HAP-1 (cell line): ENCODE measurements at regions not wholly inside any gene's neighbourhood (a gene's known extent, or its start where the extent isn't known, plus 50 kb on each side); places are given as distances from the start of the nearest gene placed in this dataset.

Experiments used
- DNase-seq, 2 experiments: peaks; one replicate each; pipeline ENCODE4 v3.0.0-alpha.2; 2016 to 2020; ENCODE audit warnings: low spot score in 2 of 2
- H3K27me3 ChIP-seq: fragments of 250-450 bp; sonication (Bioruptor Pico); 2 replicates; pipeline ENCODE4 v1.5.1; 2020; ENCODE audit warnings: low read depth, mild to moderate bottlenecking, moderate library complexity
- H3K36me3 ChIP-seq: fragments of 250-450 bp; sonication (Bioruptor Pico); replicated peaks from 2 replicates; pipeline ENCODE4 v1.5.1; 2020; ENCODE audit warnings: mild to moderate bottlenecking
- H3K4me1 ChIP-seq: fragments of 250-450 bp; sonication (Bioruptor Pico); 2 replicates; pipeline ENCODE4 v1.5.1; 2020; ENCODE audit warnings: mild to moderate bottlenecking
- H3K4me3 ChIP-seq: fragments of 250-450 bp; sonication (Bioruptor Pico); 2 replicates; pipeline ENCODE4 v1.5.1; 2020; ENCODE audit warnings: mild to moderate bottlenecking, moderate library complexity
- H3K9me3 ChIP-seq: fragments of 250-450 bp; sonication (Bioruptor Pico); 2 replicates; pipeline ENCODE4 v1.5.1; 2020; ENCODE audit warnings: mild to moderate bottlenecking, moderate library complexity
- in situ Hi-C: fragments of 300-500 bp; cut with MboI; formaldehyde crosslinking; loops from 3 replicates; pipeline ENCODE4 v1.14.3; 2020; ENCODE audit warnings: low sequenced_read_pairs, inconsistent platforms, mixed read lengths

DNA sequence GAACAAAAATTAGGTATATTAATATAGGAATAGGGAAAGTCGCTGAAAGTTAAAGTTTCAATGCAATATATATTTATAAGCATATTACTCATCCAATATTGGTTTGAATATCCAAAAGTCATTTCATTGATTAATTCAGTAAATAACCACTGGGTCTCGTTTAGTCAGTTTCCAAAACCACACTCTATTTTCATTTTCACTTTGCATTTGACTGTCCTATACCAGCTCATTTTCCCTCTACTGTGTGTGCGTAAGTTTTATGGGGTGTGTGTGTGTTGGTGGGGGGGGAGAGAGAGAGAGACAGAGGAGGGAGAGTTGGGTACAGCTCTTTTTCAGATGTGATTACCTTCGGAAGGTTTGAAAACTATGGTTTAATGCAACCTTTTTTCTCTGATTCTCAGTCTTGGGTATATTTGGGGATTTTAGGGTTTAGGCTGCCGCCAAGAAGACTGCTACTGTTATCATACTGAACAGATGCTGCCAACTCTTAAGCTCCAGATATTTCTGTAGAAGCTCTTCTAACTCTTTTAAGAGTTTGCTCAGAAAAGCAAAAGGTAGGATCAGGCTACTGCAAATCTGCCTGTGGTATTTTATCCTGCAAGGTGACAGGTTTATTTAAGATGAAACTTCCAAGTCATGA, 1427.4 kb downstream of the PCDH7 start:
- H3K36me3 ChIP-seq = no peaks in the 10 kb centered on the region
- no peaks in the 10 kb centered on the region for H3K27me3 ChIP-seq
- H3K4me1 ChIP-seq = no peaks in the 10 kb centered on the region
- H3K9me3 ChIP-seq = no peaks in the 10 kb centered on the region
- in situ Hi-C loops = no loop called here
- no peak for DNase-seq
- no peak overlapping the region for H3K4me3 ChIP-seq

DNA sequence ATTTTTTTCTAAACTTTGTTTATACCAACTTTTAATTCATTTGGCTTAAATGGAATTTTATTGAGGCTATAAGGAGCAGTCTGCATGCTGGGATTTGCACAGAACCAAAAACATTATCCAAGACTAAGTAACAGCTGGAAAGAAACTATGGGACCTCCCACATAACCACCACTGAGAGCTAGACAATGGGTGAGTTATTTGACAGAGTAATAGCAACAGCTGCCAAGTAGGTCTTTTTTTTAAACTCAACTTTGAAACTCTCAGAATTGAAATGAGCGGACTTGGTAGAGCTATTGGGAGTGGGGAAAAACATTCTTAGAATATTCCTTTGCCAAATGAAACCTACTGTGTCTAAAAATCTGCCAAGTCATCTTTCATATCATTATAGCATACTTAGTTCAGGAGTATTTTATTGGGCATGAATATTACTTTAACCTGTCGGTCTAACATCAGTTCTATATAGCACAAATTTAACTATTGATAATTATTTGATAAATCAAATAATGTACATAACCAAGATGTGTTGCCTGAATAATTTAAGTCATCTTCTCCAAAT, 1428.0 kb downstream of the PCDH7 start:
- no peaks in the 10 kb centered on the region for H3K36me3 ChIP-seq
- H3K9me3 ChIP-seq = no peaks in the 10 kb centered on the region
- no peak overlapping the region for H3K4me3 ChIP-seq
- H3K4me1 ChIP-seq = no peaks in the 10 kb centered on the region
- in situ Hi-C loops = no loop called here
- no peak for DNase-seq
- H3K27me3 ChIP-seq = no peaks in the 10 kb centered on the region

DNA sequence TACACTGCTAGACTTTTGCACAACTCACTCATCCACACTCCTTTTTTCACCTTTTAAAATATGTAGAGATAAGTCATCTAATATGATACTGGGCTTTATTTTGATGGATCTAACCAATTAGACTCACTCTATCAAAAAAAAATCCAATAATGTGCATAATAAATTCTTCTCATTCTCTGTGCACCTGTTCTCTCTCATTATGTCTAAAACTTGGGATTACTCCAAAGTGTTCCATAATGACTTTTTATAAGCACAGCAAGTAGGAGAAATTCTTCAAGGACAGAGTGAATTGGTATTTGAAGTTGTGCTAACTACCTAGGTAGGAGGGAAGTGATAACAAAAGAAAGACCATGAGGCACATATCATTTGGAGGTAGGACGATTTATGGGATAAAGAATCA, 1438.8 kb downstream of the PCDH7 start:
- H3K4me3 ChIP-seq = no peak overlapping the region
- in situ Hi-C loops = no loop called here
- no peaks in the 10 kb centered on the region for H3K27me3 ChIP-seq
- no peaks in the 10 kb centered on the region for H3K9me3 ChIP-seq
- H3K36me3 ChIP-seq = no peaks in the 10 kb centered on the region
- DNase-seq = no peak
- H3K4me1 ChIP-seq = no peaks in the 10 kb centered on the region

DNA sequence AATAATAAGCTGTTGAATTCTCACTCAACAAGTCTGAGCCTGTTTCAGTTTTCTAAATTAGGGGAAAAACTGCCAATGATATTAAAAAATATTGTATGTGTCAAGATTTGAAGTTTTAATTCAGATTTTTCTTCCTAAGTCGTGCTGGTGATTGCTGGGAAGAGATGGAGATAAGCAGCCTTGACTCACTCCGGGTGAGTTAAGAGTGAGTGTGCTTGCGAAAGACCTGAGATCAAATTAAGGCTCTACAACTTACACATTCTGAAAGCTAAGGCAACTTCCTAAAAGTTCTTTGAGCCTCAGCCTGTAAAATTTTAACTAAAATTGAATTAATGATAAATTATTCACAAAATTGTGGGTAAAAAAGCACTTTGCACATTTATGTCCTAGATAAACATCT, 1441.2 kb downstream of the PCDH7 start:
- no peaks in the 10 kb centered on the region for H3K4me1 ChIP-seq
- in situ Hi-C loops = no loop called here
- no peaks in the 10 kb centered on the region for H3K36me3 ChIP-seq
- H3K27me3 ChIP-seq = no peaks in the 10 kb centered on the region
- DNase-seq = no peak
- no peaks in the 10 kb centered on the region for H3K9me3 ChIP-seq
- H3K4me3 ChIP-seq = no peak overlapping the region

DNA sequence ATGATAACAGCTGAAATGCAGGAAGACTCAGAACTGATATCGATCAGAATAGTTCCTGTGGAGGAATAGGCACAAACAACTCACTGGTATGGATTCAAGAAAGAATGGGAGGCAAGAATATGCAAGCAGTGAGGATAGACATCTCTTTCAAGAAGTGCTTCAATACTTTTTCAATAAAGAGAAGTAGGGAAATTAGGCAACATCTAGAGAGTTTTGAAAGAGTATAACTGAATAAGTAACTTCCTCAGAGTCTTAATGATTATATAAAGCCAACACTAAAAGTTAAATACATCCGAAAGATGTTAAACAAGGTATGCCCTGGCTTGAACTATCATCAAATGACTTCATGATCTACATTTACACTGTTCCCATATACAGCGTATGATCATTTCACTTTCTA, 1443.0 kb downstream of the PCDH7 start:
- Histone ChIP-seq H3K4me1 (no peaks in the 10 kb centered on the region), H3K9me3 (no peaks in the 10 kb centered on the region), H3K27me3 (no peaks in the 10 kb centered on the region), H3K4me3 (no peak overlapping the region), H3K36me3 (no peaks in the 10 kb centered on the region)
- in situ Hi-C loops = no loop called here
- no peak for DNase-seq

DNA sequence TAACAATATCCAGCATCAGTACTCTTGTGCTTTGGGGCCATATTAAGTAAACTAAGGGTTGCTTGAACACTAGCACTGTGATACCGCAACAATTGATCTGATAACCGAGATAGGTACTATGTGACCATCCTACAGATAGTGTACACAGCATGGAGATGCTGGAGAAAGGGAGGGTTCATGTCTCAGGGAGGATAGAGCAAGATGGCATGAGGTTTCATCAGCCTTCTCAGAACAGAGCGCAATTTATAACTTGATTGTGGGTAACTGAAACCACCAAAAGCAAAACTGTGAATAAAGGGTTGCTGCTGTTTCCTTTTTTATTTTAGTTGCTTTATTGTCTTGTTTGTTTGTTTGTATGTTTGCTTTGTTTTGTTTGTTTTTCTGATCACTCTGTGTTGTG, 1449.7 kb downstream of the PCDH7 start:
- Histone ChIP-seq H3K36me3 (no peaks in the 10 kb centered on the region), H3K4me1 (no peaks in the 10 kb centered on the region), H3K4me3 (no peak overlapping the region), H3K27me3 (no peaks in the 10 kb centered on the region), H3K9me3 (no peaks in the 10 kb centered on the region)
- no peak for DNase-seq
- in situ Hi-C loops = no loop called here

DNA sequence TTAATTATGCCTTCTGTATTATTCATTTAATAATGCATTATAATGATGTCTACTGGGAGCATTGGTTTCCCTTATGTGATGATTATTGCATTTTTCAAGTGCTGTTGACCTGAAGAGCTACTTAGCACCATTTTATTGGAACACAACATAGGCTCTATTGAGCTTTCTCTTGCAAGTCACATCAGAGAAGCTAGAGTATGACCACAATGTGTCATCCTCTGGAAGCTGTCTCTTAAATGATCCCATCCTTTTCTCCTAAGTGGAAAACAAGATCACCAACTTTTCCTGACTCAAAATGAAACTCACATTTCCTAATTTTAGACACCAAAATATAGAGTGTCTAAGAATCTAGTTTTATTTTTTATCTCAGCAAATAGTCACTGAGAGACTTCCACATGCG, 1451.9 kb downstream of the PCDH7 start:
- Histone ChIP-seq H3K9me3 (no peaks in the 10 kb centered on the region), H3K4me3 (no peak overlapping the region), H3K36me3 (no peaks in the 10 kb centered on the region), H3K27me3 (no peaks in the 10 kb centered on the region), H3K4me1 (no peaks in the 10 kb centered on the region)
- in situ Hi-C loops = no loop called here
- no peak for DNase-seq

DNA sequence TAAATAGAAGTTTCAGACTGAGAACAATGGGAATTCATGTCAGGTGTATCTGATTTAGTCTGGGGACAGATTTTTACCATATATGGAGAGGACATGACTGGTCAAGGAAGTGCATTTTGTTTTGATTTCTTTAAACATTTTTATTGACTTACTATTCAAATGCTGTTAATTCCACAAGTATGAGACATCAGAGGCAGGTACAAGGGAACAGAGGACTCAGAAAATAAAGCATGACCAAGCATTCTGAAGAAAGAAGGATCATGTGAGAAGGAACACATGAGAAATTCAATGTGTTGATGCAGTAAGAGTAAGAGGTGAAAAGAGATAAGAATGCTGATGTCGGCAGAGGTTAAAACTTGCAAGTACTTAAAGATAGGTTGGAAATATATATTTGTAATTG, 1452.6 kb downstream of the PCDH7 start:
- H3K36me3 ChIP-seq = no peaks in the 10 kb centered on the region
- in situ Hi-C loops = no loop called here
- no peaks in the 10 kb centered on the region for H3K4me1 ChIP-seq
- no peaks in the 10 kb centered on the region for H3K27me3 ChIP-seq
- no peak for DNase-seq
- H3K4me3 ChIP-seq = no peak overlapping the region
- no peaks in the 10 kb centered on the region for H3K9me3 ChIP-seq

DNA sequence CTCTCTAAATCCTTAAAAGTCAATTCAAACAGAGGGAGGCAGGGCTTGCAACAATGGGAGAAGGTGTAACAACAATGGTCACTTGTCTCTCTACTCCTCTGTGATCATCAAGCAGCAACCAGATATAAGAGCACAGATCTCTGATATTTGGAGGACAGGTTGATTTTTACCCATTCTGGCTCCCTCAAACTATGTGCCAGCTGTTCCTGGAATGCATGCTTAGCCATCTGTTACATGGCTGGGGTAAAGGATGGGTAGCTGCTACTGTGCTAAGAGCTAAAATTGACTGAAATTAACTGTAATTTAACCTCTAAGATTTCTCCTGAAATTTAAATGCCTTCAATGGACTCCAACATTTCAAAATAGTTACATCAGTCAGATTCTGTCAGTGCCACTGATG, 1459.9 kb downstream of the PCDH7 start:
- Histone ChIP-seq H3K27me3 (no peaks in the 10 kb centered on the region), H3K9me3 (no peaks in the 10 kb centered on the region), H3K4me3 (no peak overlapping the region), H3K4me1 (no peaks in the 10 kb centered on the region), H3K36me3 (no peaks in the 10 kb centered on the region)
- in situ Hi-C loops = no loop called here
- DNase-seq = no peak

DNA sequence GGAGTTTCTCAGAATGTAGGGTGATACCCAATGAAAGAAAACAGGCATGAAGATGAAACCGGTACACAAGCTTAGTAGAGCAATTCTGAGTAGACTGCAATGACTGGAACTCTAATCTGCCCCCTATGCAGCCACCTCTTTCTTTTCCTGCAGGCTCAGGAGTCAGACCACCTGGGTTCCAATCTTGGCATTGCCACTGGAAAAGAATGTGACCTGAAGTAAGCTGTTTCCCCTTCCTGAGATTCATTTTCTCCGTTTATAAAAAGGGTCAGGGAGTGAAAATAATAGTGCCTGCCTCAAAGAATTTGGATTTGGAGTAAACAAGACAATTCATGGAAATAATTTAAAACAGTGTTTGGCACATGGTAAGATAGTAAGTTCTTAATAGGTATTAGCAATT, 1464.0 kb downstream of the PCDH7 start:
- Histone ChIP-seq H3K36me3 (no peaks in the 10 kb centered on the region), H3K9me3 (no peaks in the 10 kb centered on the region), H3K4me1 (no peaks in the 10 kb centered on the region), H3K27me3 (no peaks in the 10 kb centered on the region), H3K4me3 (no peak overlapping the region)
- in situ Hi-C loops = no loop called here
- no peak for DNase-seq

DNA sequence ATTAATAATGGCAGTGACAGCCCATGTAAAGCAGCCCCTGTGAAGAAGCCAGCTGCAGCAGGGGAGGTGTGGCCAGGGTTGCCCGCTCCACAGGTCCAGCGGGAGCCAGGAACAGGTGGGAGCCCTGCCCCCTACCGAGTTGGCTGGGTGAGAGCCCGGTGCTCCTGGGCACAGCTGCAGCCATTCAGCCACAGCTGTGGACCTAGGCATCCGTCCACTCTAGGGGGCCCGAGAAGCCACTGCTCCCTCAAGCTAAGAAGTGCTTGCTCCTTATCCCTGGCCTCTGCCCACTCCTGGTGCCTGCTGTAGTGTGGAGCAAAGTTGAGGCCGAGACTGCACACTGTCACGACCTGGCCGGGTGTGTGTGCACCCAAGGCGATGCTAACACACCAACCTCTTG, 1469.0 kb downstream of the PCDH7 start:
- H3K4me1 ChIP-seq = no peaks in the 10 kb centered on the region
- H3K27me3 ChIP-seq = no peaks in the 10 kb centered on the region
- in situ Hi-C loops = no loop called here
- DNase-seq = no peak
- no peak overlapping the region for H3K4me3 ChIP-seq
- no peaks in the 10 kb centered on the region for H3K9me3 ChIP-seq
- no peaks in the 10 kb centered on the region for H3K36me3 ChIP-seq

DNA sequence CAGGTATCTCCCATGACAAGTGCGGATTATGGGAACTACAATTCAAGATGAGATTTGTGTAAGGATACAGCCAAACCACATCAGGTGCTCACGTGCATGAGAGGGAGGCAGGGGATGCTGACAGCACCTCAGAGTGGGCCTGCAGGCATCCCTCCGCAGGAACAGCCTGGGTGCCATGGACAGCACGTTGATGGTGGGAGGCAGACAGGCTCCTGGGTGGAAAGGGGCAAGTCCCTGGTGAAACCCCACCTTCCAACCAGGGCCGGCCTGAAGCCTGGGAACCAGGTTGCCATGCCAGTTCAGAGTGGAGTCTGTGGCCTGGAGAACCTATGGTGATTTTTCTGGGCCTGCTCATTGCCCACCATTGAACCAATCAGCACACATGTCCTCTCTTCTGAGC, 1469.6 kb downstream of the PCDH7 start:
- no peaks in the 10 kb centered on the region for H3K9me3 ChIP-seq
- in situ Hi-C loops = no loop called here
- no peaks in the 10 kb centered on the region for H3K4me1 ChIP-seq
- H3K4me3 ChIP-seq = no peak overlapping the region
- H3K27me3 ChIP-seq = no peaks in the 10 kb centered on the region
- DNase-seq = no peak
- no peaks in the 10 kb centered on the region for H3K36me3 ChIP-seq

DNA sequence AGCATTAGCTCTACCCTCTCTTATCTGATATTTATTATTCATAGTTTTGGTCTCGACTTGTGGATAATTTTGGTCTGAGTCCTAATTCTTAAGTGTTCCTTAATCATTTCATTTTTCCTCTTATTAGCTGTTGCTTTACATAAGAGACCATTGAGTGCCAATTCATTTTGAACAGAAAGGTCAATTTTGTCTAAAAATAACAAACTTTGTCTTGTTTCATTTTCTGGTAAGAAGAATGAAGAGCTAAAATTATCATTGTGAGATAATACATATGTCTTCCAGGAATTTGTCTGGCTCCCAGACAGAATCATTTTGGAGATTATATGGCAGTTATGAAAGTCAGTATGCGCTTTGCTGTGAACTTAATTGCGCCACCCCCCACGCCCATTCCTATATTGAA, 1471.8 kb downstream of the PCDH7 start:
- Histone ChIP-seq H3K9me3 (no peaks in the 10 kb centered on the region), H3K27me3 (no peaks in the 10 kb centered on the region), H3K36me3 (no peaks in the 10 kb centered on the region), H3K4me3 (no peak overlapping the region), H3K4me1 (no peaks in the 10 kb centered on the region)
- in situ Hi-C loops = no loop called here
- DNase-seq = no peak

DNA sequence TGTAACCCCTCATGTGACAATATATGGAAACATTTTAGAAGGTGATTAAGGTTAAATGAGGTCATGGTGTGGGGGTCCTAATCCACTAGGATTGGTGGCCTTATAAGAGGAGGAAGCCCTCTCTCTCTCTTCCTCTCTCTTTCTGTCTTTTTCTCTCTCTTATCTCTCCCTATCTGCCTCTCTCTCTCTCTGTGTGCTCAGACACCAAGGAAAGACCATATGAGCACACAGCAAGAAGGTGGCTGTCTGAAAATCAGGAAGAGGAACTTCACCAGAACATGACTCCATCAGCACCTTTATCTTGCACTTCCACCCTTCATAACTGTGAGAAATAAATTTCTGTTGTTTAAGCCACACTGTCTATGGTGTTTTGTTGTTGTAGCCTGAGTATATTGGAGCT, 1472.2 kb downstream of the PCDH7 start:
- Histone ChIP-seq H3K4me1 (no peaks in the 10 kb centered on the region), H3K9me3 (no peaks in the 10 kb centered on the region), H3K4me3 (no peak overlapping the region), H3K27me3 (no peaks in the 10 kb centered on the region), H3K36me3 (no peaks in the 10 kb centered on the region)
- DNase-seq = no peak
- in situ Hi-C loops = no loop called here

DNA sequence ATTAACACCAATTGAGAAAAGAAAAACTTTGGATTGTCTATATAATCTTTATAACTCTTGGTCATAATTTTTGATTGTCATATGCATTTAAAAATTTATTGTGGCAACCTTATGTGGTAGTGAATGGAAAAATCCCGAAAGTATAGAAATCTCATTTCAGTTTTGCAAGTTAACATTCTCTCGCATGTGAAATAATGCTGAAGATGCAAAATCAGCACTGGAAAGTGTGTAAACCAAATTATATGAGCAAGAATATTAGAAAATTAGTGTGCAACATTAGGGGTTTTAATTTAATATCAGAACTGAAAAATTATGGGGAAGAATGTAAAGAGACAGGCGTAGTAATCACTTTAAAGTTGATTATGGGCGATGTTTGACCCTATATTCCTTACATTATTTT, 1472.8 kb downstream of the PCDH7 start:
- Histone ChIP-seq H3K4me1 (no peaks in the 10 kb centered on the region), H3K27me3 (no peaks in the 10 kb centered on the region), H3K9me3 (no peaks in the 10 kb centered on the region), H3K4me3 (no peak overlapping the region), H3K36me3 (no peaks in the 10 kb centered on the region)
- in situ Hi-C loops = no loop called here
- DNase-seq = no peak
